H9 (cell line): ENCODE measurements at regions not wholly inside any gene's neighbourhood (a gene's known extent, or its start where the extent isn't known, plus 50 kb on each side); places are given as distances from the start of the nearest gene placed in this dataset.

Experiments used
- DNase-seq: peaks from one replicate; pipeline ENCODE4 v3.0.0-alpha.2; 2017
- H2AFZ ChIP-seq: one replicate; pipeline ENCODE4 v1.6.1; 2013; ENCODE audit warnings: mild to moderate bottlenecking, low read length, control low read depth, moderate library complexity
- H2AK5ac ChIP-seq: 2 replicates; pipeline ENCODE4 v1.6.1; 2013; ENCODE audit warnings: low read length, control low read depth, mixed read lengths; ENCODE audit not compliant: insufficient read length
- H2BK120ac ChIP-seq: one replicate; pipeline ENCODE4 v1.6.1; 2013; ENCODE audit warnings: low read depth, mild to moderate bottlenecking, low read length, control low read depth, inconsistent platforms; ENCODE audit not compliant: poor library complexity, severe bottlenecking
- H2BK12ac ChIP-seq: 2 replicates; pipeline ENCODE4 v1.6.1; 2013; ENCODE audit warnings: low read length, control low read depth, mixed read lengths, low read depth; ENCODE audit not compliant: insufficient read length
- H2BK15ac ChIP-seq: 2 replicates; pipeline ENCODE4 v1.6.1; 2013; ENCODE audit warnings: low read depth, low read length, control low read depth
- H2BK20ac ChIP-seq: one replicate; pipeline ENCODE4 v1.6.1; 2013; ENCODE audit warnings: low read depth, mild to moderate bottlenecking, low read length, control low read depth, inconsistent platforms; ENCODE audit not compliant: poor library complexity, severe bottlenecking
- H2BK5ac ChIP-seq: 2 replicates; pipeline ENCODE4 v1.6.1; 2013; ENCODE audit warnings: low read length, control low read depth, mixed read lengths; ENCODE audit not compliant: insufficient read length
- H3K14ac ChIP-seq: 2 replicates; pipeline ENCODE4 v1.6.1; 2013; ENCODE audit warnings: low read length, control low read depth; ENCODE audit not compliant: insufficient read depth
- H3K18ac ChIP-seq: 2 replicates; pipeline ENCODE4 v1.6.1; 2013; ENCODE audit warnings: low read depth, mild to moderate bottlenecking, mixed read lengths, low read length, control low read depth; ENCODE audit not compliant: insufficient read length
- H3K23ac ChIP-seq: 2 replicates; pipeline ENCODE4 v1.6.1; 2013; ENCODE audit warnings: low read length, control low read depth, mixed read lengths, low read depth; ENCODE audit not compliant: insufficient read length
- H3K23me2 ChIP-seq: 2 replicates; pipeline ENCODE4 v1.6.1; 2013; ENCODE audit warnings: low read depth, mild to moderate bottlenecking, mixed read lengths, low read length, control low read depth; ENCODE audit not compliant: insufficient read length, poor library complexity, severe bottlenecking
- H3K27ac ChIP-seq: 2 replicates; pipeline ENCODE4 v1.5.1; 2013; ENCODE audit warnings: low read length, control low read depth, mixed read lengths, low read depth; ENCODE audit not compliant: insufficient read length
- H3K27me3 ChIP-seq: 2 replicates; pipeline ENCODE4 v1.6.1; 2013; ENCODE audit warnings: low read length, control low read depth, inconsistent platforms; ENCODE audit not compliant: insufficient read depth
- H3K4ac ChIP-seq: 2 replicates; pipeline ENCODE4 v1.6.1; 2013; ENCODE audit warnings: low read depth, mild to moderate bottlenecking, control low read depth, inconsistent platforms, low read length, moderate library complexity
- H3K4me1 ChIP-seq: 2 replicates; pipeline ENCODE4 v1.6.1; 2013; ENCODE audit warnings: low read length, control low read depth, inconsistent platforms; ENCODE audit not compliant: insufficient read depth
- H3K4me2 ChIP-seq: 2 replicates; pipeline ENCODE4 v1.6.1; 2013; ENCODE audit warnings: low read length, control low read depth, mixed read lengths; ENCODE audit not compliant: insufficient read length, insufficient read depth
- H3K56ac ChIP-seq: 2 replicates; pipeline ENCODE4 v1.6.1; 2013; ENCODE audit warnings: low read depth, mild to moderate bottlenecking, mixed read lengths, low read length, control low read depth; ENCODE audit not compliant: insufficient read length
- H3K79me1 ChIP-seq: 2 replicates; pipeline ENCODE4 v1.6.1; 2013; ENCODE audit warnings: low read depth, mild to moderate bottlenecking, moderate library complexity, low read length, control low read depth, inconsistent platforms; ENCODE audit not compliant: insufficient read depth, poor library complexity, severe bottlenecking
- H3K79me2 ChIP-seq: 2 replicates; pipeline ENCODE4 v1.6.1; 2013; ENCODE audit warnings: low read length, control low read depth, inconsistent platforms; ENCODE audit not compliant: insufficient read depth
- H3K9ac ChIP-seq: 2 replicates; pipeline ENCODE4 v1.6.1; 2013; ENCODE audit warnings: low read length, control low read depth, mixed read lengths; ENCODE audit not compliant: insufficient read length; ENCODE audit errors: extremely low read depth
- H3K9me3 ChIP-seq: one replicate; pipeline ENCODE4 v1.6.1; 2013; ENCODE audit warnings: low read depth, low read length, inconsistent platforms; ENCODE audit not compliant: control insufficient read depth
- H3T11ph ChIP-seq: one replicate; pipeline ENCODE4 v1.6.1; 2013; ENCODE audit warnings: mild to moderate bottlenecking, low read length, control low read depth, inconsistent platforms
- H4K20me1 ChIP-seq: one replicate; pipeline ENCODE4 v1.6.1; 2013; ENCODE audit not compliant: control insufficient read depth, insufficient read length, insufficient read depth
- H4K5ac ChIP-seq: 2 replicates; pipeline ENCODE4 v1.6.1; 2013; ENCODE audit warnings: low read depth, mild to moderate bottlenecking, mixed read lengths, low read length, control low read depth; ENCODE audit not compliant: insufficient read length
- H4K8ac ChIP-seq: replicated peaks from 2 replicates; pipeline ENCODE4 v1.6.1; 2013; ENCODE audit warnings: low read length, control low read depth, mixed read lengths, low read depth; ENCODE audit not compliant: insufficient read length
- H4K91ac ChIP-seq: 2 replicates; pipeline ENCODE4 v1.6.1; 2013; ENCODE audit warnings: low read depth, mild to moderate bottlenecking, moderate library complexity, mixed read lengths, low read length, control low read depth; ENCODE audit not compliant: insufficient read length
- H3K27ac Mint-ChIP-seq, 3 experiments: 2 replicates in 2 of 3; 3 replicates in 1 of 3; pipeline ENCODE4 v1.8.0; 2020 to 2021; ENCODE audit warnings: mixed read lengths in 3 of 3, mild to moderate bottlenecking in 1 of 3, moderate library complexity in 1 of 3
- H3K27me3 Mint-ChIP-seq: 2 replicates; pipeline ENCODE4 v1.8.0; 2021; ENCODE audit warnings: low read depth, mild to moderate bottlenecking, moderate library complexity, mixed read lengths
- H3K36me3 Mint-ChIP-seq, 3 experiments: 2 replicates in 2 of 3; 3 replicates in 1 of 3; pipeline ENCODE4 v1.8.0; 2020 to 2021; ENCODE audit warnings: low read depth in 3 of 3, mixed read lengths in 3 of 3; ENCODE audit not compliant: insufficient read depth in 1 of 3
- H3K4me1 Mint-ChIP-seq, 2 experiments: 2 replicates each; pipeline ENCODE4 v1.8.0; 2020; ENCODE audit warnings: mixed read lengths in 2 of 2
- H3K4me3 Mint-ChIP-seq, 2 experiments: 2 replicates in 1 of 2; 3 replicates in 1 of 2; pipeline ENCODE4 v1.8.0; 2020 to 2021; ENCODE audit warnings: mild to moderate bottlenecking in 2 of 2, mixed read lengths in 2 of 2, moderate library complexity in 1 of 2
- H3K9me3 Mint-ChIP-seq, 2 experiments: 2 replicates in 1 of 2; 3 replicates in 1 of 2; pipeline ENCODE4 v1.8.0; 2020; ENCODE audit warnings: mild to moderate bottlenecking in 2 of 2, mixed read lengths in 2 of 2, moderate library complexity in 1 of 2
- WGBS: extraction: QIAGEN DNeasy Blood & Tissue Kit; methylation state at CpG from one replicate; pipeline ENCODE4 v1.1.7; 2013; ENCODE audit warnings: missing lambda C conversion rate, low lambda C conversion rate, mixed read lengths; ENCODE audit not compliant: insufficient read length; ENCODE audit errors: extremely low coverage; 5-methylcytosine and 5-hydroxymethylcytosine counted together
- TF ChIP-seq, protein P1 (sequence below): fragments of 200-600 bp; sonication (generic); conservative IDR thresholded peaks from 3 replicates; pipeline ENCODE4 v1.8.0; 2021; ENCODE audit warnings: antibody characterized with exemption, mild to moderate bottlenecking

DNA sequence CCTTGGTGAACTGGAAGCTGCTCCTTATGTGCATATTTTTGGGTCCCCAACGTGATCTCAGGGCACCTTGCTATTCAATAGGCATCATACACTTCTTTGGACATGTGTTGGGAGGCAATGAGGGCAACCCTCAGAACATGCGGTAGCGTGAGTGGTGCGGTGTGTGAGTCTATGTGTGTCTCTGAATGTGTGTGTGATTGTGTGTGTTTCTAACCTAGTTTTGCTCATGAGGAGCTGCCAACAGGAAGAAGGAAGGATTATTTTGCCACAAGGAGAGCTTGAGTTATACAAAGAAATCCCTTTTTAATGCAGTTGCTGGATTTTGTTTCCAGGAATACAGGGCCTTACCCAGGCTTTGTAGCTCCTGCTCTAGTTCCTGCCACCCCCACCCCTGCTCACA, 75.8 kb upstream of the ITGA6 start:
- H4K91ac ChIP-seq = no peak overlapping the region
- no peak overlapping the region for H2BK12ac ChIP-seq
- TF ChIP-seq, protein P1, sequence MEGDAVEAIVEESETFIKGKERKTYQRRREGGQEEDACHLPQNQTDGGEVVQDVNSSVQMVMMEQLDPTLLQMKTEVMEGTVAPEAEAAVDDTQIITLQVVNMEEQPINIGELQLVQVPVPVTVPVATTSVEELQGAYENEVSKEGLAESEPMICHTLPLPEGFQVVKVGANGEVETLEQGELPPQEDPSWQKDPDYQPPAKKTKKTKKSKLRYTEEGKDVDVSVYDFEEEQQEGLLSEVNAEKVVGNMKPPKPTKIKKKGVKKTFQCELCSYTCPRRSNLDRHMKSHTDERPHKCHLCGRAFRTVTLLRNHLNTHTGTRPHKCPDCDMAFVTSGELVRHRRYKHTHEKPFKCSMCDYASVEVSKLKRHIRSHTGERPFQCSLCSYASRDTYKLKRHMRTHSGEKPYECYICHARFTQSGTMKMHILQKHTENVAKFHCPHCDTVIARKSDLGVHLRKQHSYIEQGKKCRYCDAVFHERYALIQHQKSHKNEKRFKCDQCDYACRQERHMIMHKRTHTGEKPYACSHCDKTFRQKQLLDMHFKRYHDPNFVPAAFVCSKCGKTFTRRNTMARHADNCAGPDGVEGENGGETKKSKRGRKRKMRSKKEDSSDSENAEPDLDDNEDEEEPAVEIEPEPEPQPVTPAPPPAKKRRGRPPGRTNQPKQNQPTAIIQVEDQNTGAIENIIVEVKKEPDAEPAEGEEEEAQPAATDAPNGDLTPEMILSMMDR = no peak
- H3K27ac Mint-ChIP-seq = no peak overlapping the region
- H2BK5ac ChIP-seq = no peak overlapping the region
- no peaks in the 10 kb centered on the region for H3K79me2 ChIP-seq
- no CpG with 5 or more reads among the region's 4 CpGs for WGBS
- no peak overlapping the region for H3K9ac ChIP-seq
- no peaks in the 10 kb centered on the region for H3K23me2 ChIP-seq
- H4K5ac ChIP-seq = no peak overlapping the region
- no peak overlapping the region for H3K4ac ChIP-seq
- H3K36me3 Mint-ChIP-seq = no peaks in the 10 kb centered on the region; a peak in 1 of 7 replicates
- no peaks in the 10 kb centered on the region for H4K20me1 ChIP-seq
- H3K27me3 ChIP-seq = no peaks in the 10 kb centered on the region
- no peaks in the 10 kb centered on the region for H3K4me1 Mint-ChIP-seq
- no peak overlapping the region for H2BK20ac ChIP-seq
- H4K8ac ChIP-seq = no peak overlapping the region
- H3K9me3 ChIP-seq = no peaks in the 10 kb centered on the region
- no peak overlapping the region for H2BK15ac ChIP-seq
- H3K9me3 Mint-ChIP-seq = peaks cover 0 to 2% of the 10 kb centered on the region in 2 experiments; a peak in 2 of 5 replicates
- peaks cover 3% of the 10 kb centered on the region; the same call in 1 of the 2 replicates for H3K27me3 Mint-ChIP-seq
- no peak overlapping the region for H3K56ac ChIP-seq
- no peak overlapping the region for H3K14ac ChIP-seq
- no peak overlapping the region for H3K18ac ChIP-seq
- no peak overlapping the region for H3K4me3 Mint-ChIP-seq
- H3K23ac ChIP-seq = no peak overlapping the region
- no peak overlapping the region for H2BK120ac ChIP-seq
- H2AK5ac ChIP-seq = no peak overlapping the region
- no peak overlapping the region for H3T11ph ChIP-seq
- no peaks in the 10 kb centered on the region for H3K4me1 ChIP-seq
- H3K4me2 ChIP-seq = no peak overlapping the region
- H2AFZ ChIP-seq = no peak overlapping the region
- H3K27ac ChIP-seq = no peak overlapping the region
- no peak for DNase-seq
- no peaks in the 10 kb centered on the region for H3K79me1 ChIP-seq
